ENCODE measurements at regions not wholly inside any gene's neighbourhood (a gene's known extent, or its start where the extent isn't known, plus 50 kb on each side); places are given as distances from the start of the nearest gene placed in this dataset.

GRCh38 chr1:193494368-193494767 is 308.0 kb upstream of the B3GALT2 start:
- CTCF ChIA-PET: no interaction called here

GRCh38 chr1:193489191-193489590 is 302.8 kb upstream of the B3GALT2 start:
- Mint-ChIP-seq H3K27me3 (no peaks in the 10 kb centered on the region), H3K4me3 (no peak overlapping the region), H3K4me1 (ENCODE audit: low read depth) (peaks cover 34% of the 10 kb centered on the region), H3K27ac (no peak overlapping the region), H3K9me3 (peaks cover 13% of the 10 kb centered on the region), H3K36me3 (ENCODE audit: low read depth) (peaks cover 1% of the 10 kb centered on the region)
- ChIA-PET CTCF (no interaction called here), POLR2A (interaction anchor here (0.7 kb wide), 1 partner anchor 275 kb away, joined by 3 read pairs; no protein-coding TSS in a partner anchor)
- no peak for ATAC-seq
- DNase-seq: no peak
- TF ChIP-seq, protein P1, sequence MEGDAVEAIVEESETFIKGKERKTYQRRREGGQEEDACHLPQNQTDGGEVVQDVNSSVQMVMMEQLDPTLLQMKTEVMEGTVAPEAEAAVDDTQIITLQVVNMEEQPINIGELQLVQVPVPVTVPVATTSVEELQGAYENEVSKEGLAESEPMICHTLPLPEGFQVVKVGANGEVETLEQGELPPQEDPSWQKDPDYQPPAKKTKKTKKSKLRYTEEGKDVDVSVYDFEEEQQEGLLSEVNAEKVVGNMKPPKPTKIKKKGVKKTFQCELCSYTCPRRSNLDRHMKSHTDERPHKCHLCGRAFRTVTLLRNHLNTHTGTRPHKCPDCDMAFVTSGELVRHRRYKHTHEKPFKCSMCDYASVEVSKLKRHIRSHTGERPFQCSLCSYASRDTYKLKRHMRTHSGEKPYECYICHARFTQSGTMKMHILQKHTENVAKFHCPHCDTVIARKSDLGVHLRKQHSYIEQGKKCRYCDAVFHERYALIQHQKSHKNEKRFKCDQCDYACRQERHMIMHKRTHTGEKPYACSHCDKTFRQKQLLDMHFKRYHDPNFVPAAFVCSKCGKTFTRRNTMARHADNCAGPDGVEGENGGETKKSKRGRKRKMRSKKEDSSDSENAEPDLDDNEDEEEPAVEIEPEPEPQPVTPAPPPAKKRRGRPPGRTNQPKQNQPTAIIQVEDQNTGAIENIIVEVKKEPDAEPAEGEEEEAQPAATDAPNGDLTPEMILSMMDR (IDR thresholded peaks at IDR 0.05): no peak
- intact Hi-C loops (cut with micrococcal nuclease): no loop called here

More at GRCh38 chr1:193494368-193494767, 308.0 kb upstream of the B3GALT2 start:
- TF ChIP-seq, protein P1 (IDR thresholded peaks at IDR 0.05): no peak
- Mint-ChIP-seq H3K9me3 (peaks cover 8% of the 10 kb centered on the region), H3K4me1 (ENCODE audit: low read depth) (peaks cover 24% of the 10 kb centered on the region), H3K4me3 (no peak overlapping the region), H3K27me3 (no peaks in the 10 kb centered on the region), H3K27ac (no peak overlapping the region), H3K36me3 (ENCODE audit: low read depth) (no peaks in the 10 kb centered on the region)
- ATAC-seq (no peak), DNase-seq (no peak)
- POLR2A ChIA-PET: no interaction called here
- intact Hi-C loops (cut with micrococcal nuclease): no loop called here

DNA sequence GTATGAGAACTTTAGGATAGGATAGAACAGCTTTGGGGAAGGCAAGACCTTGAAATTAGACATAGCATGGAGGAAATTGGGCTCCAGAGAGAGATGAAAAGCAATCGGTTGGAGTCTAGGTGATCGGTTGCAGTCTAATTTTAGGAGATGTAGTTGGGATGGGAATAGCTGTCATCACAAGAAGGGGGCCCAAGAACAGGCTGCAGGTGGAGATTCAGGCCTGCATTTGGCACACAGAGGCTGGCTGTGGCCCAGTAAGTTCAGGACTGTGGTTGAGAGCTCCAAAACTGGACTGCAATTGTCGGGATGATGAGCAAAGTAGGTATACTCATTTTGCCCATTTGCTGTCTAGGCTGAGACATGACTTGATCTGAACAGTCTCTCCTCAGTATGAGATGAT is 301.3 kb upstream of the B3GALT2 start:
- ATAC-seq (no peak), DNase-seq (no peak)
- ChIA-PET POLR2A (no interaction called here), CTCF (no interaction called here)
- TF ChIP-seq, protein P1 (IDR thresholded peaks at IDR 0.05): no peak
- H3K36me3 Mint-ChIP-seq (ENCODE audit: low read depth): peaks cover 1% of the 10 kb centered on the region
- H3K27ac Mint-ChIP-seq: no peak overlapping the region
- intact Hi-C loops (cut with micrococcal nuclease): no loop called here
- H3K4me3 Mint-ChIP-seq: no peak overlapping the region
- peaks cover 19% of the 10 kb centered on the region for H3K9me3 Mint-ChIP-seq
- peaks cover 24% of the 10 kb centered on the region for H3K4me1 Mint-ChIP-seq (ENCODE audit: low read depth)
- H3K27me3 Mint-ChIP-seq: no peaks in the 10 kb centered on the region

DNA sequence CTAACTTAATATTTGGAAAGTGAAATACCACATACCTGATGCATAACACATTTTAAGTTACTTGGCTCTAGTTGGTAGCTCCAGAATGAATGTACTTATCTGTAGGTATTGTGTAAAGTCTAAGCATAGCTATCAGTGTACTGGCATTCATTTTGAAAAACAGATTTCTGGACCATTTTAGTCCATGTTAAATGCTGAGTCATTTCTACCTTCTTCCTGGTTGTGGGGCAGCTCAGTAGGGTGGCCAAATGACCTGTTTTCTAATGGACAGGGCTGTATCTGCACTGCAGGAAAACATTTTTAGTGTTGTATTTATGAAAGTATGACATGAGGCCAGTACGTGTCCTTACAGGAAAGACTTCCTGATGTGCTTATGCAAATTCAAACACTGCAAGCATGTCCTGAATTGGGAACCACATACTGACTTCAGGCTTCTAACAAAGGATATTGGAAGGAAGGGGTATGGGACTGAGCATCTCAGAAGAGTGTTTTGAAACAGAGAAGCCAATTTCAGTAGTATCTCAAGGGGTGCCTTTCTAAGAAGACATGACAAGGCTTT is 300.3 kb upstream of the B3GALT2 start:
- Mint-ChIP-seq H3K9me3 (peaks cover 22% of the 10 kb centered on the region), H3K4me1 (ENCODE audit: low read depth) (peaks cover 18% of the 10 kb centered on the region), H3K4me3 (no peak overlapping the region), H3K36me3 (ENCODE audit: low read depth) (peaks cover 1% of the 10 kb centered on the region), H3K27ac (peak overlapping the region; percentile 40), H3K27me3 (no peaks in the 10 kb centered on the region)
- intact Hi-C loops (cut with micrococcal nuclease): no loop called here
- TF ChIP-seq, protein P1 (IDR thresholded peaks at IDR 0.05): no peak
- ChIA-PET POLR2A (no interaction called here), CTCF (interaction anchor here (1.1 kb wide), 1 partner anchor 27 kb away, joined by 3 read pairs; no protein-coding TSS in a partner anchor)
- no peak for DNase-seq
- ATAC-seq: peak; percentile 27

DNA sequence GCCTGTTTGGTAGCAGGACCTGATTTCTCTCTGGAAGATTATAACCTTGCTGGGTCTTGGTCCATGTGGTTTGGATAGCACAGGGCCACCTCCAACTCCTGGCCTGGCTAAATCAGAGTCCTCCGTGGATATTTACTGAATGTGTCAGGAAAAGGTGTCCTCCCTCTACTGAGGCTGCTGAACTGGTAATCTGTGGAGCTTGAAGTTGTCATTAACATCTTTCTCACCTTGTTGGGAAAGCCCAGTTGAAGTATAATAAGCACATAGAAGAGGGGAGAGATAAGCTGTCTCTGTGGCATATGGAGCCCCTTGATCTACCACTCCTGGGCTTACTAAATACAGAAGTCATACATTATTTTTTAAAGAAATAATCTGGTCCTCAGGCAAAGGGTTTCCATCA is 294.3 kb upstream of the B3GALT2 start:
- ChIA-PET POLR2A (no interaction called here), CTCF (no interaction called here)
- Mint-ChIP-seq H3K4me1 (ENCODE audit: low read depth) (peaks cover 45% of the 10 kb centered on the region), H3K27ac (peak overlapping the region; percentile 88), H3K9me3 (peaks cover 38% of the 10 kb centered on the region), H3K4me3 (no peak overlapping the region), H3K36me3 (ENCODE audit: low read depth) (peaks cover 25% of the 10 kb centered on the region), H3K27me3 (no peaks in the 10 kb centered on the region)
- TF ChIP-seq, protein P1 (IDR thresholded peaks at IDR 0.05): no peak
- DNase-seq (no peak), ATAC-seq (no peak)
- intact Hi-C loops (cut with micrococcal nuclease): no loop called here
